OCI-LY3 (cell line): ENCODE measurements at regions not wholly inside any gene's neighbourhood (a gene's known extent, or its start where the extent isn't known, plus 50 kb on each side); places are given as distances from the start of the nearest gene placed in this dataset.

Experiments
- H2AFZ ChIP-seq: fragments of 200-600, 300-600 bp; shearing (Covaris generic); 2 replicates; pipeline ENCODE4 v1.6.0; 2014; ENCODE audit warnings: antibody characterized with exemption, low read depth, low read length
- H3K27ac ChIP-seq: fragments of 200-600, 300-600 bp; sonication (generic); 2 replicates; pipeline ENCODE4 v1.5.1; 2014; ENCODE audit warnings: mild to moderate bottlenecking, low read length, moderate library complexity, mixed read lengths
- H3K27me3 ChIP-seq: fragments of 200-600, 300-600 bp; sonication (generic); 2 replicates; pipeline ENCODE4 v1.6.1; 2014; ENCODE audit warnings: low read depth, low read length, mixed read lengths
- H3K36me3 ChIP-seq: fragments of 200-600, 300-600 bp; sonication (generic); replicated peaks from 2 replicates; pipeline ENCODE3; 2014; ENCODE audit warnings: low read depth, low read length, mixed read lengths
- H3K4me1 ChIP-seq: fragments of 300-600, 200-600 bp; sonication (generic); 2 replicates; pipeline ENCODE4 v1.6.1; 2014; ENCODE audit warnings: low read length, mixed read lengths
- H3K4me2 ChIP-seq: fragments of 200-600, 300-600 bp; sonication (generic); 2 replicates; pipeline ENCODE4 v1.6.1; 2014; ENCODE audit warnings: low read length, mixed read lengths
- H3K4me3 ChIP-seq: fragments of 300-600, 200-600 bp; sonication (generic); 2 replicates; pipeline ENCODE4 v1.5.1; 2014; ENCODE audit warnings: antibody characterized with exemption, mild to moderate bottlenecking, low read length, moderate library complexity
- H3K79me2 ChIP-seq: fragments of 300-600, 200-600 bp; shearing (Covaris generic); 2 replicates; pipeline ENCODE4 v1.6.1; 2014; ENCODE audit warnings: mild to moderate bottlenecking, low read length, mixed read lengths
- H3K9ac ChIP-seq: fragments of 300-600, 200-600 bp; shearing (Covaris generic); 2 replicates; pipeline ENCODE4 v1.6.0; 2014; ENCODE audit warnings: mild to moderate bottlenecking, low read length, moderate library complexity
- H3K9me3 ChIP-seq: fragments of 200-600, 300-600 bp; shearing (Covaris generic); 2 replicates; pipeline ENCODE4 v1.6.1; 2014; ENCODE audit warnings: low read length, mixed read lengths; ENCODE audit not compliant: insufficient read depth
- H4K20me1 ChIP-seq: fragments of 200-600, 300-600 bp; sonication (generic); 2 replicates; pipeline ENCODE4 v1.6.1; 2016; ENCODE audit warnings: low read length, mixed read lengths; ENCODE audit not compliant: insufficient read depth
- CTCF ChIP-seq: fragments of 200-600, 300-600 bp; sonication (generic); IDR thresholded peaks from 2 replicates; pipeline ENCODE4 v1.5.1; 2014; ENCODE audit warnings: antibody characterized with exemption, low read length, low read depth
- EZH2phosphoT487 ChIP-seq: fragments of 200-600 bp; shearing (Covaris generic); IDR thresholded peaks from 2 replicates; pipeline ENCODE4 v1.6.1; 2018; ENCODE audit warnings: antibody characterized with exemption, mixed run types, low read depth

- H3K4me3 ChIP-seq = no peak overlapping the region
- no peaks in the 10 kb centered on the region for H4K20me1 ChIP-seq
- no peak overlapping the region for H3K9ac ChIP-seq
- H3K79me2 ChIP-seq = no peaks in the 10 kb centered on the region
- no peak overlapping the region for H3K27ac ChIP-seq
- no peaks in the 10 kb centered on the region for H3K9me3 ChIP-seq
- H2AFZ ChIP-seq = no peak overlapping the region
- H3K36me3 ChIP-seq = no peaks in the 10 kb centered on the region
- no peaks in the 10 kb centered on the region for H3K4me1 ChIP-seq
- peaks cover 49% of the 10 kb centered on the region for H3K27me3 ChIP-seq
- TF ChIP-seq CTCF = no peak
- TF ChIP-seq EZH2phosphoT487 = no peak
- no peak overlapping the region for H3K4me2 ChIP-seq
These were observed 297.6 kb downstream of the CDH26 start for GRCh38 chr20:60255866-60256265.

- Histone ChIP-seq H3K79me2 (no peaks in the 10 kb centered on the region), H3K9me3 (no peaks in the 10 kb centered on the region), H3K4me3 (no peak overlapping the region), H3K9ac (no peak overlapping the region), H3K4me1 (no peaks in the 10 kb centered on the region), H3K36me3 (no peaks in the 10 kb centered on the region), H3K27ac (no peak overlapping the region), H2AFZ (no peak overlapping the region), H3K27me3 (peaks cover 56% of the 10 kb centered on the region), H4K20me1 (no peaks in the 10 kb centered on the region), H3K4me2 (no peak overlapping the region)
- TF ChIP-seq CTCF (no peak), EZH2phosphoT487 (no peak)
These were observed 298.6 kb downstream of the CDH26 start for GRCh38 chr20:60256811-60257210.

- H3K4me1 ChIP-seq = no peaks in the 10 kb centered on the region
- peaks cover 50% of the 10 kb centered on the region for H3K27me3 ChIP-seq
- H3K79me2 ChIP-seq = no peaks in the 10 kb centered on the region
- no peaks in the 10 kb centered on the region for H4K20me1 ChIP-seq
- H3K27ac ChIP-seq = no peak overlapping the region
- H2AFZ ChIP-seq = no peak overlapping the region
- no peak overlapping the region for H3K4me3 ChIP-seq
- H3K9me3 ChIP-seq = no peaks in the 10 kb centered on the region
- H3K9ac ChIP-seq = no peak overlapping the region
- no peak overlapping the region for H3K4me2 ChIP-seq
- no peaks in the 10 kb centered on the region for H3K36me3 ChIP-seq
- TF ChIP-seq EZH2phosphoT487 = no peak
- TF ChIP-seq CTCF = no peak
These were observed 299.4 kb downstream of the CDH26 start for GRCh38 chr20:60257671-60258070.

- Histone ChIP-seq H3K79me2 (no peaks in the 10 kb centered on the region), H4K20me1 (no peaks in the 10 kb centered on the region), H3K4me2 (no peak overlapping the region), H3K4me3 (no peak overlapping the region), H3K27me3 (peaks cover 50% of the 10 kb centered on the region), H3K27ac (no peak overlapping the region), H3K9me3 (no peaks in the 10 kb centered on the region), H3K36me3 (no peaks in the 10 kb centered on the region), H2AFZ (no peak overlapping the region), H3K4me1 (no peaks in the 10 kb centered on the region), H3K9ac (no peak overlapping the region)
- no peak for TF ChIP-seq CTCF
- no peak for TF ChIP-seq EZH2phosphoT487
These were observed 300.1 kb downstream of the CDH26 start for GRCh38 chr20:60258255-60258863.
